ENCODE measurements at regions not wholly inside any gene's neighbourhood (a gene's known extent, or its start where the extent isn't known, plus 50 kb on each side); places are given as distances from the start of the nearest gene placed in this dataset.

- H3K27me3 ChIP-seq (ENCODE audit: control insufficient read depth, insufficient read depth, low read length): no peaks in the 10 kb centered on the region
- peak overlapping the region; percentile 67 for H3K4me2 ChIP-seq (ENCODE audit: low read length)
- no peaks in the 10 kb centered on the region for H3K36me3 ChIP-seq (ENCODE audit: insufficient read depth, low read length)
- H3K4me1 ChIP-seq (ENCODE audit: control insufficient read depth, insufficient read depth, low read length): peaks cover 28% of the 10 kb centered on the region
- no peaks in the 10 kb centered on the region for H3K9me3 ChIP-seq (replicated peaks; ENCODE audit: low read length)
- H3K9ac ChIP-seq (ENCODE audit: low read depth, low read length): no peak overlapping the region
- H3K4me3 ChIP-seq (ENCODE audit: low read length): no peak overlapping the region
Observed at GRCh38 chr12:92290350-92290695, 144.7 kb upstream of the BTG1 start.

DNA sequence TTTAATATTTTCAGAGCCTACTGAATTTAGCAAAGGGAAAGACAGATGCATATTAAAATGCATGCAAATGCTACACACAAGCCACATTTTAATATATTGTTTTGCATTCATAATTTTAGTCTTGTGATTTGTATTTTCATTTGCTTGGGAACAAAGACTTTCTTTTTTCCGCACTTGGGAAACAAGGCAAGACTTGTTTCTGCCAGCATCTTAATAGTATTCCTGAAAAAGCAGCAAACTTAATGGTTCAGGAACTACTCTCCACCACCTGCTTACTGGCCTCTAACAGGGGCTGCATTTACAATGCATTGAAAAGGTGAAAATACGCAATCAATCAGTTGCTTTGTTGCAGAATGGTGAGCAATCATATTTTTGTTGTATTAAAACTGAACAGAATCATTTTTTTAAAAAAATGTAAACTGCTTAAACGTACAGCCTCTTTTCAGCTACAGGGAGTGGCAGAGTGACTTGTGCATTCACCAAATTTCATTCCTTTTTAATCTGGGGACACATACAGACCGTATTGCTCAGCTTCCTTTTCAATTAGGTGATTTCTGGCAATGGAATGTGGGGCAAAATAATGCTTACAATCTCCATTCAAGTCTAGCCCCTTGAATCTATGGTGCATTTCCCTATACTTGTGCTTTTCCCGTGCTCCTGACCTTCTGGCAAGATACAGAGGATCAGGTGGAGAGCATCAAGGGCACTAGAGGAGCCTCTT, 144.1 kb upstream of the BTG1 start:
- no peaks in the 10 kb centered on the region for H3K9me3 ChIP-seq (replicated peaks; ENCODE audit: low read length)
- no peaks in the 10 kb centered on the region for H3K36me3 ChIP-seq (ENCODE audit: insufficient read depth, low read length)
- H3K4me3 ChIP-seq (ENCODE audit: low read length): no peak overlapping the region
- peaks cover 28% of the 10 kb centered on the region for H3K4me1 ChIP-seq (ENCODE audit: control insufficient read depth, insufficient read depth, low read length)
- no peaks in the 10 kb centered on the region for H3K27me3 ChIP-seq (ENCODE audit: control insufficient read depth, insufficient read depth, low read length)
- peak overlapping the region; percentile 67 for H3K4me2 ChIP-seq (ENCODE audit: low read length)
- no peak overlapping the region for H3K9ac ChIP-seq (ENCODE audit: low read depth, low read length)

GRCh38 chr12:92288561-92288960, 142.9 kb upstream of the BTG1 start:
- Histone ChIP-seq H3K9ac (ENCODE audit: low read depth, low read length) (no peak overlapping the region), H3K27me3 (ENCODE audit: control insufficient read depth, insufficient read depth, low read length) (no peaks in the 10 kb centered on the region), H3K4me3 (ENCODE audit: low read length) (no peak overlapping the region), H3K4me2 (ENCODE audit: low read length) (no peak overlapping the region), H3K4me1 (ENCODE audit: control insufficient read depth, insufficient read depth, low read length) (peaks cover 28% of the 10 kb centered on the region), H3K9me3 (replicated peaks; ENCODE audit: low read length) (no peaks in the 10 kb centered on the region), H3K36me3 (ENCODE audit: insufficient read depth, low read length) (no peaks in the 10 kb centered on the region)

DNA sequence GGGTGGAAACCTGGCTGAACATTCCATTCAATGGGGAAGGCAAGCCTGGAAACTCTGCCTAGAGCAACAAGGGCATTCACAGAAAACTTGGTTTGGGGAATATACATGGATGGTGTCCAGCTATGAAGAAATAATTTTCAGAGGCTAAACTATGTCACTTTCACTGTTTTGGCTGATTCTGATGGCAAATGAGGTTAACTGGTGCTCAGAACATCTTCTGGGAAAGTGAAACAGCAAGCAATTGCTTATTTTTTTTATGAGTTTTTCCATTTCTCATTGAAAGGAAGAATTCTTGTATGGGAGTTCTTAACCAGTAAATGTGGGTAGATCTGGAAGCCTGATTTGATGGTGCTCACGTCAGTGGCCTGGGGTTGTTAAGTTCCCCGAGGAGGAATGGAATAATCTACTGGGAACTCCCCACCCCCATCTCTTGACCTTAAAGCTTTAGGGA, 132.8 kb upstream of the BTG1 start:
- Histone ChIP-seq H3K9ac (ENCODE audit: low read depth, low read length) (no peak overlapping the region), H3K36me3 (ENCODE audit: insufficient read depth, low read length) (no peaks in the 10 kb centered on the region), H3K4me2 (ENCODE audit: low read length) (no peak overlapping the region)

GRCh38 chr12:92277795-92278194, 132.1 kb upstream of the BTG1 start:
- Histone ChIP-seq H3K4me2 (ENCODE audit: low read length) (no peak overlapping the region), H3K4me1 (ENCODE audit: control insufficient read depth, insufficient read depth, low read length) (no peaks in the 10 kb centered on the region), H3K36me3 (ENCODE audit: insufficient read depth, low read length) (no peaks in the 10 kb centered on the region), H3K4me3 (ENCODE audit: low read length) (no peak overlapping the region), H3K9ac (ENCODE audit: low read depth, low read length) (no peak overlapping the region), H3K9me3 (replicated peaks; ENCODE audit: low read length) (no peaks in the 10 kb centered on the region), H3K27me3 (ENCODE audit: control insufficient read depth, insufficient read depth, low read length) (no peaks in the 10 kb centered on the region)

More for the DNA sequence above, 132.8 kb upstream of the BTG1 start:
- Histone ChIP-seq H3K9me3 (replicated peaks; ENCODE audit: low read length) (no peaks in the 10 kb centered on the region), H3K4me3 (ENCODE audit: low read length) (no peak overlapping the region), H3K4me1 (ENCODE audit: control insufficient read depth, insufficient read depth, low read length) (no peaks in the 10 kb centered on the region), H3K27me3 (ENCODE audit: control insufficient read depth, insufficient read depth, low read length) (no peaks in the 10 kb centered on the region)

GRCh38 chr12:92276276-92276675, 130.6 kb upstream of the BTG1 start:
- Histone ChIP-seq H3K4me1 (ENCODE audit: control insufficient read depth, insufficient read depth, low read length) (no peaks in the 10 kb centered on the region), H3K9ac (ENCODE audit: low read depth, low read length) (no peak overlapping the region), H3K36me3 (ENCODE audit: insufficient read depth, low read length) (no peaks in the 10 kb centered on the region), H3K27me3 (ENCODE audit: control insufficient read depth, insufficient read depth, low read length) (no peaks in the 10 kb centered on the region), H3K9me3 (replicated peaks; ENCODE audit: low read length) (no peaks in the 10 kb centered on the region), H3K4me3 (ENCODE audit: low read length) (no peak overlapping the region), H3K4me2 (ENCODE audit: low read length) (no peak overlapping the region)

DNA sequence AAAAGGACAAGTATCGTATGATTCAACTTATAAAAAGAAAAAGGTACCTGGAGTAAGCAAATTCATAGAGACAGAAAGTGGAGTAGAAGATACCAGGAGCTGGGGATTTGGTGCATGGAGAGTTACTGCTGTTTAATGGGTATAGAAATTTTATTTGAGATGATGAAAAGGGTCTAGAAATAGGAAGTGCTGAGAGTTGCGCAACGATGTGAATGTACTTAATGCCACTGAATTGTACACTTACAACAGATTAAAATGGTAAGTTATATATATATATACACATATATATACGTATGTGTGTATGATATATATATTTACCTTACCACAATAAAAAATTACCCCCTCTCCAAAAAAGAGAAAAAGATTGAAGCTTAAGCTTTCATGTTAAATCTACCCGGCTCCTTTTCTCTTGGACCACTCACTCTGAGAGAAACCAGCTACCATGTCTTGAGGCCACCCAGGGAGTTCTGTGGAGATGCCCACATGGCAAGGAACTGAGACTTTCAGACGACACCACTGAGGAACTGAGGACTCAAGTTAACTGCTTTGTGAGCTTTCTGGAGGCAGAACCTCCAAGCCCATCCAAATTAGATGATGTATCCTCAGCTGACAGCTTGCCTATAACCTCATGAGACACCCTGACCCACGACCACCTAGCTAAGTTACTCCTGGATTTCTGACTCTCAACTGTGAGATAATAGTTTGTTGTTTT, 130.0 kb upstream of the BTG1 start:
- H3K4me3 ChIP-seq (ENCODE audit: low read length): no peak overlapping the region
- H3K4me2 ChIP-seq (ENCODE audit: low read length): no peak overlapping the region
- no peaks in the 10 kb centered on the region for H3K4me1 ChIP-seq (ENCODE audit: control insufficient read depth, insufficient read depth, low read length)
- H3K36me3 ChIP-seq (ENCODE audit: insufficient read depth, low read length): no peaks in the 10 kb centered on the region
- no peaks in the 10 kb centered on the region for H3K9me3 ChIP-seq (replicated peaks; ENCODE audit: low read length)
- no peaks in the 10 kb centered on the region for H3K27me3 ChIP-seq (ENCODE audit: control insufficient read depth, insufficient read depth, low read length)
- H3K9ac ChIP-seq (ENCODE audit: low read depth, low read length): no peak overlapping the region

DNA sequence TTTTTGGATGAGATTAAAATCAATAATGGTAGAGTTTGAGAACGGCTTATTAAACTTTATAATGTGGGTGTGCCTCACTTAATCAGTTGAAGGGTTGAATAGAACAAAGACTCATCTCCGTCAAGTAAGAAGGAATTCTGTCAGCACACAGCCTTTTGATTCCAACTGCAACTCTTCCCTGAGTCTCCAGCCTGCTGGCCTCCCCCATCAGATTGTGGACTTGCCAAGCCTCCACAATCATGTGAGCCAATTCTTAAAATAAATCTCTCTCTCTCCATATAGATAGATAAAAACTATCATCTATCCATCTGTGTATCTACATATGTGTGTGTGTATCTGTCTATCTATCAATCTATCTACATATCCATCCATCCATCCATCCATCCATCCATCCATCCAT, 127.4 kb upstream of the BTG1 start:
- H3K9ac ChIP-seq (ENCODE audit: low read depth, low read length): no peak overlapping the region
- H3K4me2 ChIP-seq (ENCODE audit: low read length): no peak overlapping the region
- no peaks in the 10 kb centered on the region for H3K4me1 ChIP-seq (ENCODE audit: control insufficient read depth, insufficient read depth, low read length)
- no peaks in the 10 kb centered on the region for H3K36me3 ChIP-seq (ENCODE audit: insufficient read depth, low read length)
- no peaks in the 10 kb centered on the region for H3K9me3 ChIP-seq (replicated peaks; ENCODE audit: low read length)
- H3K27me3 ChIP-seq (ENCODE audit: control insufficient read depth, insufficient read depth, low read length): no peaks in the 10 kb centered on the region
- no peak overlapping the region for H3K4me3 ChIP-seq (ENCODE audit: low read length)

GRCh38 chr12:92272061-92272964, 126.7 kb upstream of the BTG1 start:
- no peak overlapping the region for H3K4me2 ChIP-seq (ENCODE audit: low read length)

DNA sequence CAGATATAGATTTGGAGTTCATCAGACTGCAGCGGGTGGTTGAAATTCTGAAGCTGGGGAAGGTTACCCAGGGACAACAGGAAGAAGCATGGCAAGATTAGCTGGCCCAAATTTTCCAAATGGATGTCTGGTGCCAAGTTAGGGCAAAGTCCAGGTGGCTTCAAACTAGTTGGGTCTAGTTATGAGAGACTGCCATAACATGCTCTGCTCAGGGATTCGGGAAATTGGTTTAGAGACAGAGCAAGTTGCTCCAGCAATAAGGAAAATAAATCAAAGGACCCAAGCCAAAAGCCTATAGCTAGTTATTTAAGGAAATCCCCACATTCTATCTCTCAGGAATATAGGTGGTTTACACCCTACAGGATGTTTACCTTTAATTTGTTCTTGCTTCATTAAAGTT, 125.7 kb upstream of the BTG1 start:
- no peaks in the 10 kb centered on the region for H3K9me3 ChIP-seq (replicated peaks; ENCODE audit: low read length)
- H3K4me1 ChIP-seq (ENCODE audit: control insufficient read depth, insufficient read depth, low read length): no peaks in the 10 kb centered on the region
- H3K4me2 ChIP-seq (ENCODE audit: low read length): no peak overlapping the region
- no peaks in the 10 kb centered on the region for H3K27me3 ChIP-seq (ENCODE audit: control insufficient read depth, insufficient read depth, low read length)
- no peak overlapping the region for H3K9ac ChIP-seq (ENCODE audit: low read depth, low read length)
- no peaks in the 10 kb centered on the region for H3K36me3 ChIP-seq (ENCODE audit: insufficient read depth, low read length)
- H3K4me3 ChIP-seq (ENCODE audit: low read length): no peak overlapping the region

More at GRCh38 chr12:92272061-92272964, 126.7 kb upstream of the BTG1 start:
- Histone ChIP-seq H3K4me3 (ENCODE audit: low read length) (no peak overlapping the region), H3K27me3 (ENCODE audit: control insufficient read depth, insufficient read depth, low read length) (no peaks in the 10 kb centered on the region), H3K36me3 (ENCODE audit: insufficient read depth, low read length) (no peaks in the 10 kb centered on the region), H3K4me1 (ENCODE audit: control insufficient read depth, insufficient read depth, low read length) (no peaks in the 10 kb centered on the region), H3K9ac (ENCODE audit: low read depth, low read length) (no peak overlapping the region), H3K9me3 (replicated peaks; ENCODE audit: low read length) (no peaks in the 10 kb centered on the region)

DNA sequence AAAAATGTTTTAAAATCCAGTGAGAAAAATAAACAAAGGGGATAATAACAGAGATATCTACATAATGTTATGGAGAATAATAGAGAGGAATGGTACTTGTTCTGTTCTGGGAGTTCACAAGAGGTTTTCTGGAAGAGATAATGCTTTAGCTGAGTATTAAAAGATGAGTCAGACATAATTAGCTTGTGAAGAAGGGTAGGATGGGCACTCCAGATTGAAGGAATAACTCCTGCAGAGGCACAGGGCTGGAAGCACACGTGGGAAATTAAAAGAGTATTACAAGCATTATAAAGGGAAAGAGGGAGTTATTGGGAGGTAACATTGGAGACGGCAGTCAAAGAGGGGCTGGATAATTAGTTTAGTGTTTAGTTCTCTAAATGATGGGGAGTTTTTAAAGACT, 124.9 kb upstream of the BTG1 start:
- H3K4me2 ChIP-seq (ENCODE audit: low read length): no peak overlapping the region
- no peaks in the 10 kb centered on the region for H3K27me3 ChIP-seq (ENCODE audit: control insufficient read depth, insufficient read depth, low read length)
- no peaks in the 10 kb centered on the region for H3K9me3 ChIP-seq (replicated peaks; ENCODE audit: low read length)

More for the DNA sequence above, 124.9 kb upstream of the BTG1 start:
- Histone ChIP-seq H3K4me1 (ENCODE audit: control insufficient read depth, insufficient read depth, low read length) (no peaks in the 10 kb centered on the region), H3K9ac (ENCODE audit: low read depth, low read length) (no peak overlapping the region), H3K4me3 (ENCODE audit: low read length) (no peak overlapping the region), H3K36me3 (ENCODE audit: insufficient read depth, low read length) (no peaks in the 10 kb centered on the region)

Measured in skeletal muscle satellite cell (primary cell).